K562 (cell line): ENCODE measurements at regions not wholly inside any gene's neighbourhood (a gene's known extent, or its start where the extent isn't known, plus 50 kb on each side); places are given as distances from the start of the nearest gene placed in this dataset.

Experiments used
- ATAC-seq: fragments of 200-7000 bp; cut with Tn5 transposase; 3 replicates; pipeline ENCODE4 v1.9.1; 2020; ENCODE audit warnings: moderate library complexity
- BruUV-seq: library from RNA; stranded (reverse); fragments of 400-500 nt; replicated peaks from 2 replicates; lab custom pipeline; 2021; lab: Mats Ljungman, UMichigan
- CTCF ChIA-PET: fragments of 300-600 bp; formaldehyde crosslinking; extraction: SDS; loops from one replicate; lab custom pipeline; 2021; ENCODE audit warnings: low intra/inter-chr PET ratio; lab: Yijun Ruan, JAX
- POLR2A ChIA-PET: fragments of 300-600, 350-650 bp; sonication (Branson Sonifier 250); formaldehyde crosslinking; extraction: SDS; loops from one replicate; lab custom pipeline; 2021; ENCODE audit warnings: antibody characterized with exemption, inconsistent platforms; lab: Yijun Ruan, JAX
- DNase-seq, 4 experiments: peaks; one replicate each; pipeline versions ENCODE4 v3.0.0 to v3.0.0-alpha.2; 2011 to 2018; ENCODE audit warnings: low spot score in 3 of 4, mixed read lengths in 3 of 4; ENCODE audit errors: extremely low read depth in 1 of 4
- FAIRE-seq: peaks from 2 replicates; lab custom pipeline; 2011; peaks lifted over from hg19 to GRCh38; lab: Jason Lieb, UNC
- H2AFZ ChIP-seq: 2 replicates; pipeline ENCODE4 v1.6.0; 2011; ENCODE audit warnings: low read depth, low read length, control low read depth, inconsistent platforms
- H3K27ac ChIP-seq: fragments of 200-600 bp; 3 replicates; pipeline ENCODE4 v1.8.0; 2011; ENCODE audit warnings: low read depth, mild to moderate bottlenecking, control low read depth, inconsistent platforms, low read length, moderate library complexity, mixed read lengths; ENCODE audit errors: extremely low read depth
- H3K27me3 ChIP-seq, 2 experiments: fragments of 300-600 bp in 1 of 2; 2 replicates in 1 of 2; 3 replicates in 1 of 2; pipeline versions ENCODE4 v1.6.0 to v1.8.0; 2011; ENCODE audit warnings: inconsistent platforms in 2 of 2, low read length in 2 of 2, mild to moderate bottlenecking in 1 of 2, mixed read lengths in 1 of 2, moderate library complexity in 1 of 2; ENCODE audit not compliant: control insufficient read depth in 2 of 2, insufficient read depth in 2 of 2
- H3K36me3 ChIP-seq: fragments of 300-600 bp; 3 replicates; pipeline ENCODE4 v1.8.0; 2011; ENCODE audit warnings: mild to moderate bottlenecking, low read length, inconsistent platforms; ENCODE audit not compliant: control insufficient read depth, insufficient read depth
- H3K4me1 ChIP-seq, 2 experiments: fragments of 200-600 bp in 1 of 2; replicated peaks in 1 of 2; 2 replicates in 1 of 2; 3 replicates in 1 of 2; pipeline versions ENCODE4 v1.5.1 to v1.8.0; 2011; ENCODE audit warnings: inconsistent platforms in 2 of 2, low read length in 2 of 2, mild to moderate bottlenecking in 1 of 2, mixed read lengths in 1 of 2, moderate library complexity in 1 of 2; ENCODE audit not compliant: control insufficient read depth in 2 of 2, insufficient read depth in 2 of 2
- H3K4me2 ChIP-seq: 2 replicates; pipeline ENCODE4 v1.6.1; 2011; ENCODE audit warnings: low read length, control low read depth, inconsistent platforms, mixed read lengths; ENCODE audit not compliant: insufficient read depth
- H3K4me3 ChIP-seq: fragments of 200-600 bp; sonication (generic), shearing (Covaris generic); 2 replicates; pipeline ENCODE4 v1.5.1; 2016; ENCODE audit warnings: control low read depth, inconsistent platforms
- H3K79me2 ChIP-seq: fragments of 200-600 bp; 3 replicates; pipeline ENCODE4 v1.8.0; 2011; ENCODE audit warnings: low read length, inconsistent platforms; ENCODE audit not compliant: control insufficient read depth, insufficient read depth
- H3K9ac ChIP-seq, 2 experiments: 2 replicates each; pipeline versions ENCODE4 v1.6.0 to v1.6.1; 2011; ENCODE audit warnings: low read depth in 2 of 2, low read length in 2 of 2, control low read depth in 1 of 2, inconsistent platforms in 1 of 2, mild to moderate bottlenecking in 1 of 2, mixed read lengths in 1 of 2; ENCODE audit not compliant: insufficient read depth in 1 of 2
- H3K9me1 ChIP-seq: one replicate; pipeline ENCODE4 v1.6.0; 2011; ENCODE audit warnings: inconsistent platforms, mild to moderate bottlenecking, low read length, moderate library complexity; ENCODE audit not compliant: control insufficient read depth, insufficient read depth
- H3K9me3 ChIP-seq: replicated peaks from 2 replicates; pipeline ENCODE4 v1.5.1; 2011; ENCODE audit warnings: low read depth, low read length, inconsistent platforms; ENCODE audit not compliant: control insufficient read depth, insufficient read depth
- H4K20me1 ChIP-seq: replicated peaks from 2 replicates; pipeline ENCODE4 v1.6.1; 2011; ENCODE audit warnings: low read length, inconsistent platforms, mixed read lengths; ENCODE audit not compliant: control insufficient read depth, insufficient read depth
- BHLHE40 ChIP-seq: IDR thresholded peaks from 2 replicates; pipeline ENCODE4 v1.6.1; 2011; ENCODE audit warnings: low read length, improper control_type of control experiment
- CBX3 ChIP-seq, 2 experiments: IDR thresholded peaks; 1 replicate in 1 of 2; 2 replicates in 1 of 2; pipeline ENCODE4 v1.6.1; 2012; ENCODE audit warnings: inconsistent platforms in 2 of 2, low read length in 2 of 2, borderline replicate concordance in 1 of 2, control low read depth in 1 of 2
- CEBPB ChIP-seq: fragments of 450-650 bp; IDR thresholded peaks from 2 replicates; pipeline ENCODE4 v1.6.1; 2016; ENCODE audit warnings: missing genetic modification characterization, missing compliant biosample characterization
- CTCFL ChIP-seq: IDR thresholded peaks from 2 replicates; pipeline ENCODE4 v1.6.1; 2011; ENCODE audit warnings: borderline replicate concordance, low read depth, mild to moderate bottlenecking, moderate library complexity, low read length; ENCODE audit not compliant: insufficient read depth, poor library complexity, severe bottlenecking
- HDAC1 ChIP-seq, 2 experiments: fragments of 450-650 bp; IDR thresholded peaks; 2 replicates each; pipeline ENCODE4 v1.6.1; 2016 to 2017; ENCODE audit warnings: inconsistent platforms in 1 of 2, mild to moderate bottlenecking in 1 of 2, moderate library complexity in 1 of 2
- HNRNPUL1 ChIP-seq: fragments of 200-400 bp; formaldehyde crosslinking; IDR thresholded peaks from 2 replicates; pipeline ENCODE4 v1.6.1; 2017; ENCODE audit warnings: low read length
- MTA1 ChIP-seq: fragments of 450-650 bp; IDR thresholded peaks from 2 replicates; pipeline ENCODE4 v1.6.1; 2017; ENCODE audit warnings: borderline replicate concordance
- NFE2 ChIP-seq: IDR thresholded peaks from 2 replicates; pipeline ENCODE4 v1.6.1; 2014; ENCODE audit warnings: antibody characterized with exemption, low read depth
- RBM14 ChIP-seq: fragments of 200-400 bp; formaldehyde crosslinking; IDR thresholded peaks from 2 replicates; pipeline ENCODE4 v1.6.1; 2018; ENCODE audit warnings: low read depth, mild to moderate bottlenecking, low read length, moderate library complexity, borderline replicate concordance; ENCODE audit not compliant: insufficient read depth
- RBM25 ChIP-seq: fragments of 200-400 bp; formaldehyde crosslinking; IDR thresholded peaks from 2 replicates; pipeline ENCODE4 v1.6.1; 2018; ENCODE audit warnings: low read length, low read depth, moderate library complexity; ENCODE audit not compliant: severe bottlenecking
- RREB1 ChIP-seq: fragments of 250-450 bp; sonication (Bioruptor Pico); IDR thresholded peaks from 2 replicates; pipeline ENCODE4 v1.4.0; 2020
- THAP7 ChIP-seq: fragments of 250-450 bp; sonication (Bioruptor Pico); IDR thresholded peaks from 2 replicates; pipeline ENCODE4 v1.5.0; 2021
- ZNF184 ChIP-seq: sonication (generic); formaldehyde crosslinking; IDR thresholded peaks from 2 replicates; pipeline ENCODE4 v1.5.0; 2020; ENCODE audit warnings: missing genetic modification reagents
- ZNF224 ChIP-seq: sonication (generic); formaldehyde crosslinking; IDR thresholded peaks from 2 replicates; pipeline ENCODE4 v1.8.0; 2022; ENCODE audit warnings: mild to moderate bottlenecking, missing genetic modification reagents
- ZNF316 ChIP-seq: fragments of 450-650 bp; IDR thresholded peaks from 2 replicates; pipeline ENCODE4 v1.6.1; 2016
- ZNF561 ChIP-seq: fragments of 450-650 bp; formaldehyde crosslinking; conservative IDR thresholded peaks from 2 replicates; pipeline ENCODE4 v1.4.0; 2020; ENCODE audit warnings: mild to moderate bottlenecking, moderate library complexity
- ZNF589 ChIP-seq: fragments of 200-800 bp; sonication (Bioruptor generic); IDR thresholded peaks from 2 replicates; pipeline ENCODE4 v1.6.1; 2016; ENCODE audit warnings: low read depth, missing genetic modification characterization, missing compliant biosample characterization
- WGBS: fragments of 100-300 bp; shearing (Covaris generic); methylation state at CpG from one replicate; pipeline ENCODE4 v1.1.6; 2016; ENCODE audit warnings: low coverage, mixed read lengths; ENCODE audit not compliant: insufficient coverage; ENCODE audit errors: missing lambda C conversion rate; 5-methylcytosine and 5-hydroxymethylcytosine counted together
- in situ Hi-C: fragments of 300-500 bp; cut with MboI; formaldehyde crosslinking; loops from 4 replicates; pipeline ENCODE4 v1.15.0; 2018; ENCODE audit warnings: inconsistent platforms, mixed read lengths
- intact Hi-C: fragments of 100-400 bp; cut with micrococcal nuclease; formaldehyde crosslinking; loops from 2 replicates; pipeline ENCODE4 v1.14.2; 2022

- WGBS, result 15% methylated on average over 4 of the region's 4 CpGs
- H3K9me1 ChIP-seq, result no peaks in the 10 kb centered on the region
- DNase-seq (no peak), FAIRE-seq (no peak), ATAC-seq (no peak)
- no peaks in the 10 kb centered on the region for H3K4me1 ChIP-seq
- no peak overlapping the region for H3K4me3 ChIP-seq
- intact Hi-C loops (no loop called here), in situ Hi-C loops (no loop called here)
- H3K9ac ChIP-seq, result no peak overlapping the region
- BruUV-seq, result no TSS peak
- no peaks in the 10 kb centered on the region for H4K20me1 ChIP-seq
- no peaks in the 10 kb centered on the region for H3K36me3 ChIP-seq
- no peaks in the 10 kb centered on the region for H3K9me3 ChIP-seq
- no peak overlapping the region for H2AFZ ChIP-seq
- no peak overlapping the region for H3K27ac ChIP-seq
- no peaks in the 10 kb centered on the region for H3K79me2 ChIP-seq
- ChIA-PET CTCF (no interaction called here), POLR2A (no interaction called here)
- no peak overlapping the region for H3K4me2 ChIP-seq
- H3K27me3 ChIP-seq, result no peaks in the 10 kb centered on the region
- TF ChIP-seq NFE2, result no peak
- TF ChIP-seq ZNF561, result no peak
- no peak for TF ChIP-seq RBM14
- TF ChIP-seq CBX3 (IDR thresholded peaks at IDR 0.05; ENCODE audit: borderline replicate concordance in 1 of 2, low read length in 2 of 2), result no peak
- TF ChIP-seq ZNF224, result no peak
- TF ChIP-seq RBM25, result no peak
- TF ChIP-seq ZNF184, result no peak
- TF ChIP-seq HDAC1 (IDR thresholded peaks at IDR 0.05), result no peak
- no peak for TF ChIP-seq MTA1
- no peak for TF ChIP-seq ZNF589 (CRISPR knock-in tag)
- TF ChIP-seq BHLHE40, result no peak
- TF ChIP-seq RREB1 (CRISPR knock-in tag), result no peak
- no peak for TF ChIP-seq HNRNPUL1
- TF ChIP-seq CEBPB (tag), result no peak
- TF ChIP-seq ZNF316, result no peak
- no peak for TF ChIP-seq CTCFL
- no peak for TF ChIP-seq THAP7 (CRISPR knock-in tag)
Measured at GRCh38 chr5:164076556-164076955, 571.1 kb downstream of the MAT2B start.
